ENCODE measurements at regions not wholly inside any gene's neighbourhood (a gene's known extent, or its start where the extent isn't known, plus 50 kb on each side); places are given as distances from the start of the nearest gene placed in this dataset.

- H3K9me3 ChIP-seq (ENCODE audit: control insufficient read depth, insufficient read depth, low read length): no peaks in the 10 kb centered on the region
- dilution Hi-C loops (cut with HindIII; ENCODE audit: low sequenced_read_pairs, unreplicated experiment): no loop called here
- H3K4ac ChIP-seq (ENCODE audit: low read depth, low read length): no peak overlapping the region
- H3K56ac ChIP-seq (ENCODE audit: extremely low read depth, insufficient read depth, low read length): no peak overlapping the region
- no peak overlapping the region for H2BK20ac ChIP-seq (ENCODE audit: low read depth, low read length)
- H3K36me3 ChIP-seq (ENCODE audit: control insufficient read depth, insufficient read depth, low read length): no peaks in the 10 kb centered on the region
- H4K91ac ChIP-seq (ENCODE audit: insufficient read depth, low read depth, low read length): no peak overlapping the region
- intact Hi-C loops (cut with micrococcal nuclease): no loop called here
- DNase-seq: no peak
- no peak overlapping the region for H3K14ac ChIP-seq (replicated peaks; ENCODE audit: low read depth, low read length)
- no peak overlapping the region for H3K4me2 ChIP-seq (ENCODE audit: low read depth, low read length)
- H3K9ac ChIP-seq (ENCODE audit: low read depth, low read length): no peak overlapping the region
- no peak for ATAC-seq (ENCODE audit: low read depth)
- H4K5ac ChIP-seq (ENCODE audit: low read depth, low read length): no peak overlapping the region
- CTCF ChIA-PET: no interaction called here
- no peak overlapping the region for H2AFZ ChIP-seq (replicated peaks; ENCODE audit: low read length, poor library complexity)
- H2BK120ac ChIP-seq (ENCODE audit: low read depth, low read length): no peak overlapping the region
- no peak overlapping the region for H2BK15ac ChIP-seq (ENCODE audit: low read depth, low read length)
- no peaks in the 10 kb centered on the region for H4K20me1 ChIP-seq (ENCODE audit: insufficient read depth, low read length)
- H3K4me1 ChIP-seq (ENCODE audit: control insufficient read depth, insufficient read depth, low read length): no peaks in the 10 kb centered on the region
- H2BK5ac ChIP-seq (ENCODE audit: low read depth, low read length, poor library complexity, severe bottlenecking): no peak overlapping the region
- H3K27me3 ChIP-seq (ENCODE audit: control insufficient read depth, insufficient read depth, low read length): no peaks in the 10 kb centered on the region
- H4K8ac ChIP-seq (ENCODE audit: low read depth in 2 of 2, low read length in 2 of 2): no peak overlapping the region
- TF ChIP-seq MAZ (IDR thresholded peaks at IDR 0.05; ENCODE audit: borderline replicate concordance, low read depth, low read length): no peak
- peak; percentile 89 for TF ChIP-seq CEBPB (IDR thresholded peaks at IDR 0.05; ENCODE audit: low read depth, low read length)
- H2AK9ac ChIP-seq (replicated peaks; ENCODE audit: low read depth, low read length, poor library complexity): no peak overlapping the region
- no peak overlapping the region for H3K27ac ChIP-seq (ENCODE audit: insufficient read depth, low read length)
- BruUV-seq (replicated peaks): no TSS peak
- POLR2A ChIA-PET (ENCODE audit: unreplicated experiment): no interaction called here
- no peak overlapping the region for H3K23ac ChIP-seq (ENCODE audit: low read depth, low read length)
- H3K79me1 ChIP-seq (ENCODE audit: low read depth in 1 of 2, low read length in 2 of 2): no peaks in the 10 kb centered on the region
- H3K9me1 ChIP-seq (ENCODE audit: insufficient read depth, low read length): no peaks in the 10 kb centered on the region
- in situ Hi-C loops (cut with MboI; ENCODE audit: low sequenced_read_pairs): no loop called here
- no peak overlapping the region for H3K4me3 ChIP-seq (ENCODE audit: insufficient read depth, low read depth, low read length)
- WGBS, 2 experiments (ENCODE audit: extremely low coverage in 2 of 2, insufficient read length in 1 of 2): no CpG with 5 or more reads among the region's 4 CpGs
- H3K18ac ChIP-seq (ENCODE audit: low read depth, low read length): no peak overlapping the region
- H2AK5ac ChIP-seq (ENCODE audit: low read depth, low read length): no peak overlapping the region
These were observed 172.0 kb downstream of the UGT8 start for GRCh38 chr4:114770624-114771023.
